ENCODE measurements at regions not wholly inside any gene's neighbourhood (a gene's known extent, or its start where the extent isn't known, plus 50 kb on each side); places are given as distances from the start of the nearest gene placed in this dataset.

GRCh38 chr6:4565301-4566250 lies 210.6 kb upstream of the CDYL start:
- TF ChIP-seq CTCF (IDR thresholded peaks at IDR 0.05) (no peak), POLR2A (IDR thresholded peaks at IDR 0.05) (no peak)

Measured in adrenal gland (tissue), 5 donors.